GM12878 (cell line): ENCODE measurements at regions not wholly inside any gene's neighbourhood (a gene's known extent, or its start where the extent isn't known, plus 50 kb on each side); places are given as distances from the start of the nearest gene placed in this dataset.

ENCODE experiments used
- BHLHE40 ChIP-seq, 2 experiments: fragments of 450-650 bp in 1 of 2; IDR thresholded peaks; 2 replicates each; pipeline ENCODE4 v1.6.1; 2011 to 2017; ENCODE audit warnings: low read depth in 2 of 2, borderline replicate concordance in 1 of 2, improper control_type of control experiment in 1 of 2, low read length in 1 of 2, mild to moderate bottlenecking in 1 of 2
- CREM ChIP-seq: IDR thresholded peaks from 2 replicates; pipeline ENCODE4 v1.6.1; 2014; ENCODE audit warnings: antibody characterized with exemption, low read depth
- KAT2A ChIP-seq: conservative IDR thresholded peaks from 2 replicates; pipeline ENCODE4 v1.6.1; 2011; ENCODE audit warnings: low read depth, low read length; ENCODE audit not compliant: control insufficient read depth
- MTA3 ChIP-seq: IDR thresholded peaks from 2 replicates; pipeline ENCODE4 v1.6.1; 2012; ENCODE audit warnings: low read length, inconsistent platforms, borderline replicate concordance
- POLR2AphosphoS5 ChIP-seq: IDR thresholded peaks from 2 replicates; pipeline ENCODE4 v1.6.1; 2011; ENCODE audit warnings: mild to moderate bottlenecking, low read length, inconsistent platforms
- TF ChIP-seq, protein P1 (sequence below), 3 experiments: IDR thresholded peaks in 2 of 3; conservative IDR thresholded peaks in 1 of 3; 2 replicates each; pipeline ENCODE4 v1.5.1; 2011; ENCODE audit warnings: low read depth in 3 of 3, low read length in 3 of 3, mild to moderate bottlenecking in 3 of 3, control low read depth in 2 of 3, moderate library complexity in 2 of 3, inconsistent platforms in 1 of 3, mixed read lengths in 1 of 3; ENCODE audit not compliant: control insufficient read depth in 2 of 3, insufficient read depth in 1 of 3; ENCODE audit errors: extremely low read depth in 1 of 3
- TF ChIP-seq, protein P2 (sequence below): fragments of 450-650 bp; IDR thresholded peaks from 2 replicates; pipeline ENCODE4 v1.6.1; 2018; ENCODE audit warnings: mild to moderate bottlenecking, low read depth, moderate library complexity; ENCODE audit not compliant: partially characterized antibody
- TF ChIP-seq, protein P3 (sequence below): IDR thresholded peaks from 2 replicates; pipeline ENCODE4 v1.6.1; 2012; ENCODE audit warnings: mild to moderate bottlenecking, low read depth, low read length

DNA sequence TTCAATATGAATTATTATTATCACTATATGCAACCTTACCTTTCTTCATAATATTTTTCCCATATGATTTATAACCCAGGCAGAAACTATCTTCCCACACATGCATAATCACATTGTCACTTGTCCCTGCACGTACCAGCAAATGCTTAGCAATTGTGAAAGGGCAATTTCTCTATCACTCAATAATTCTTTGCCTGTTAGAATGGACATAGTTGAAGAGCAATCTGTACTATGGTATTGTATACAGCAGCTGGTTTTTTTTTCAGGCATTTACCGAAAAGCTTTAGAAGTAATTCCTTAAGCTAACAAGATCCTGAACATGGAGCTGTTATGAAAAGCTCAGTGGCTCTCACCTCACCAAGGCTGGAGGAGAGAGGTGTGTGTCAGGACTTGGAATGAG lies 999.5 kb downstream of the TUSC7 start:
- TF ChIP-seq MTA3, result no peak
- TF ChIP-seq, protein P1, sequence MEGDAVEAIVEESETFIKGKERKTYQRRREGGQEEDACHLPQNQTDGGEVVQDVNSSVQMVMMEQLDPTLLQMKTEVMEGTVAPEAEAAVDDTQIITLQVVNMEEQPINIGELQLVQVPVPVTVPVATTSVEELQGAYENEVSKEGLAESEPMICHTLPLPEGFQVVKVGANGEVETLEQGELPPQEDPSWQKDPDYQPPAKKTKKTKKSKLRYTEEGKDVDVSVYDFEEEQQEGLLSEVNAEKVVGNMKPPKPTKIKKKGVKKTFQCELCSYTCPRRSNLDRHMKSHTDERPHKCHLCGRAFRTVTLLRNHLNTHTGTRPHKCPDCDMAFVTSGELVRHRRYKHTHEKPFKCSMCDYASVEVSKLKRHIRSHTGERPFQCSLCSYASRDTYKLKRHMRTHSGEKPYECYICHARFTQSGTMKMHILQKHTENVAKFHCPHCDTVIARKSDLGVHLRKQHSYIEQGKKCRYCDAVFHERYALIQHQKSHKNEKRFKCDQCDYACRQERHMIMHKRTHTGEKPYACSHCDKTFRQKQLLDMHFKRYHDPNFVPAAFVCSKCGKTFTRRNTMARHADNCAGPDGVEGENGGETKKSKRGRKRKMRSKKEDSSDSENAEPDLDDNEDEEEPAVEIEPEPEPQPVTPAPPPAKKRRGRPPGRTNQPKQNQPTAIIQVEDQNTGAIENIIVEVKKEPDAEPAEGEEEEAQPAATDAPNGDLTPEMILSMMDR (IDR thresholded peaks at IDR 0.05 in 2 of 3, conservative IDR thresholded peaks at IDR 0.05 in 1 of 3; ENCODE audit: control insufficient read depth in 2 of 3, extremely low read depth in 1 of 3, insufficient read depth in 1 of 3, low read depth in 3 of 3, low read length in 3 of 3), result no peak
- TF ChIP-seq POLR2AphosphoS5, result no peak
- no peak for TF ChIP-seq KAT2A
- TF ChIP-seq BHLHE40 (IDR thresholded peaks at IDR 0.05; ENCODE audit: borderline replicate concordance in 1 of 2, low read depth in 2 of 2, low read length in 1 of 2), result no peak
- TF ChIP-seq, protein P2, sequence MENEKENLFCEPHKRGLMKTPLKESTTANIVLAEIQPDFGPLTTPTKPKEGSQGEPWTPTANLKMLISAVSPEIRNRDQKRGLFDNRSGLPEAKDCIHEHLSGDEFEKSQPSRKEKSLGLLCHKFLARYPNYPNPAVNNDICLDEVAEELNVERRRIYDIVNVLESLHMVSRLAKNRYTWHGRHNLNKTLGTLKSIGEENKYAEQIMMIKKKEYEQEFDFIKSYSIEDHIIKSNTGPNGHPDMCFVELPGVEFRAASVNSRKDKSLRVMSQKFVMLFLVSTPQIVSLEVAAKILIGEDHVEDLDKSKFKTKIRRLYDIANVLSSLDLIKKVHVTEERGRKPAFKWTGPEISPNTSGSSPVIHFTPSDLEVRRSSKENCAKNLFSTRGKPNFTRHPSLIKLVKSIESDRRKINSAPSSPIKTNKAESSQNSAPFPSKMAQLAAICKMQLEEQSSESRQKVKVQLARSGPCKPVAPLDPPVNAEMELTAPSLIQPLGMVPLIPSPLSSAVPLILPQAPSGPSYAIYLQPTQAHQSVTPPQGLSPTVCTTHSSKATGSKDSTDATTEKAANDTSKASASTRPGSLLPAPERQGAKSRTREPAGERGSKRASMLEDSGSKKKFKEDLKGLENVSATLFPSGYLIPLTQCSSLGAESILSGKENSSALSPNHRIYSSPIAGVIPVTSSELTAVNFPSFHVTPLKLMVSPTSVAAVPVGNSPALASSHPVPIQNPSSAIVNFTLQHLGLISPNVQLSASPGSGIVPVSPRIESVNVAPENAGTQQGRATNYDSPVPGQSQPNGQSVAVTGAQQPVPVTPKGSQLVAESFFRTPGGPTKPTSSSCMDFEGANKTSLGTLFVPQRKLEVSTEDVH, result no peak
- TF ChIP-seq, protein P3, sequence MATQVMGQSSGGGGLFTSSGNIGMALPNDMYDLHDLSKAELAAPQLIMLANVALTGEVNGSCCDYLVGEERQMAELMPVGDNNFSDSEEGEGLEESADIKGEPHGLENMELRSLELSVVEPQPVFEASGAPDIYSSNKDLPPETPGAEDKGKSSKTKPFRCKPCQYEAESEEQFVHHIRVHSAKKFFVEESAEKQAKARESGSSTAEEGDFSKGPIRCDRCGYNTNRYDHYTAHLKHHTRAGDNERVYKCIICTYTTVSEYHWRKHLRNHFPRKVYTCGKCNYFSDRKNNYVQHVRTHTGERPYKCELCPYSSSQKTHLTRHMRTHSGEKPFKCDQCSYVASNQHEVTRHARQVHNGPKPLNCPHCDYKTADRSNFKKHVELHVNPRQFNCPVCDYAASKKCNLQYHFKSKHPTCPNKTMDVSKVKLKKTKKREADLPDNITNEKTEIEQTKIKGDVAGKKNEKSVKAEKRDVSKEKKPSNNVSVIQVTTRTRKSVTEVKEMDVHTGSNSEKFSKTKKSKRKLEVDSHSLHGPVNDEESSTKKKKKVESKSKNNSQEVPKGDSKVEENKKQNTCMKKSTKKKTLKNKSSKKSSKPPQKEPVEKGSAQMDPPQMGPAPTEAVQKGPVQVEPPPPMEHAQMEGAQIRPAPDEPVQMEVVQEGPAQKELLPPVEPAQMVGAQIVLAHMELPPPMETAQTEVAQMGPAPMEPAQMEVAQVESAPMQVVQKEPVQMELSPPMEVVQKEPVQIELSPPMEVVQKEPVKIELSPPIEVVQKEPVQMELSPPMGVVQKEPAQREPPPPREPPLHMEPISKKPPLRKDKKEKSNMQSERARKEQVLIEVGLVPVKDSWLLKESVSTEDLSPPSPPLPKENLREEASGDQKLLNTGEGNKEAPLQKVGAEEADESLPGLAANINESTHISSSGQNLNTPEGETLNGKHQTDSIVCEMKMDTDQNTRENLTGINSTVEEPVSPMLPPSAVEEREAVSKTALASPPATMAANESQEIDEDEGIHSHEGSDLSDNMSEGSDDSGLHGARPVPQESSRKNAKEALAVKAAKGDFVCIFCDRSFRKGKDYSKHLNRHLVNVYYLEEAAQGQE, result no peak
- TF ChIP-seq CREM, result no peak
